22Rv1 (cell line): ENCODE measurements at regions not wholly inside any gene's neighbourhood (a gene's known extent, or its start where the extent isn't known, plus 50 kb on each side); places are given as distances from the start of the nearest gene placed in this dataset.

Source experiments
- H3K27ac ChIP-seq: fragments of 450-650 bp; 2 replicates; pipeline ENCODE4 v1.5.1; 2017
- ZFX ChIP-seq: fragments of 450-650 bp; IDR thresholded peaks from 2 replicates; pipeline ENCODE4 v1.6.1; 2017; ENCODE audit warnings: antibody characterized with exemption, borderline replicate concordance
- TF ChIP-seq, protein P1 (sequence below): fragments of 450-650 bp; IDR thresholded peaks from 2 replicates; pipeline ENCODE4 v1.5.1; 2017; ENCODE audit warnings: mild to moderate bottlenecking

DNA sequence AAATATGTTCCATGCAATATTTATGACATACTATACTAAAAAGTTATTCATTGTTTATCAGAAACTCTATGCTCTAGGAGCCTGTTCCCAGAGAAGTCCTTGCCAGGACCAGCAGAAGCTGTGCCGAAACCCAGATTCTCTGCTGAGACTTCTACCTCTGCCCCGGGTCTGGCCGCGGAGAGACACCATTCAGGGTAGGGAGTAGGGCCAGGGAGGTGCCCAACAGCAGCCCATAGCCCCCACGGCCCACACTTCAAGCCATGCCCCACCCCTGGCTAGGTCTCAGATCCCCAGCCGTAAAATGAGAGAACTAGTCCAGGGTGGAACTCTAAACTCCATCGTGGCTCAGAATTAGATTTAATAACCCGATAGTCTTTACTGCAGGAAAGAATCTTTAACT lies 102.9 kb downstream of the ZFP36L2 start:
- no peak overlapping the region for H3K27ac ChIP-seq
- TF ChIP-seq, protein P1, sequence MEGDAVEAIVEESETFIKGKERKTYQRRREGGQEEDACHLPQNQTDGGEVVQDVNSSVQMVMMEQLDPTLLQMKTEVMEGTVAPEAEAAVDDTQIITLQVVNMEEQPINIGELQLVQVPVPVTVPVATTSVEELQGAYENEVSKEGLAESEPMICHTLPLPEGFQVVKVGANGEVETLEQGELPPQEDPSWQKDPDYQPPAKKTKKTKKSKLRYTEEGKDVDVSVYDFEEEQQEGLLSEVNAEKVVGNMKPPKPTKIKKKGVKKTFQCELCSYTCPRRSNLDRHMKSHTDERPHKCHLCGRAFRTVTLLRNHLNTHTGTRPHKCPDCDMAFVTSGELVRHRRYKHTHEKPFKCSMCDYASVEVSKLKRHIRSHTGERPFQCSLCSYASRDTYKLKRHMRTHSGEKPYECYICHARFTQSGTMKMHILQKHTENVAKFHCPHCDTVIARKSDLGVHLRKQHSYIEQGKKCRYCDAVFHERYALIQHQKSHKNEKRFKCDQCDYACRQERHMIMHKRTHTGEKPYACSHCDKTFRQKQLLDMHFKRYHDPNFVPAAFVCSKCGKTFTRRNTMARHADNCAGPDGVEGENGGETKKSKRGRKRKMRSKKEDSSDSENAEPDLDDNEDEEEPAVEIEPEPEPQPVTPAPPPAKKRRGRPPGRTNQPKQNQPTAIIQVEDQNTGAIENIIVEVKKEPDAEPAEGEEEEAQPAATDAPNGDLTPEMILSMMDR = no peak
- TF ChIP-seq ZFX = no peak

DNA sequence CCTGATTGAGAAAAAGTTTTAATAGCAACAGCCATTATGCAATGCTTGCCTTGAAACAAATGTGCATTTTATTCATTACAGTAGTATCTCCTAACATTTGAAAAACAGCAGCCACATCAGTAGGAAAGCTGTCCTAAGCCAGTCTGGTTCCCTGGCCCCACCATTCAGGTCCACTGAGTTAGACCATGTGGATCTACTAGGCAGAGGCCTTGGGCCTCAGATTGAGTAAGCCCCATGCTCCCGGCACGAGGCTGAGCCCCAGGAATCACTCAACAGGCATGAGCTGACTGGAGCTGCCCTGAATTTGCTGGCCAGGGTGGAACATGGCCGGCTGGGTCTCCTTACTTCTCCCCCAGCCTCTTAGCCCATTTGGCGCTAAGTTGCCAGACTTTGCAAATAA lies 103.4 kb downstream of the ZFP36L2 start:
- H3K27ac ChIP-seq = no peak overlapping the region
- TF ChIP-seq, protein P1 = no peak
- TF ChIP-seq ZFX = no peak

DNA sequence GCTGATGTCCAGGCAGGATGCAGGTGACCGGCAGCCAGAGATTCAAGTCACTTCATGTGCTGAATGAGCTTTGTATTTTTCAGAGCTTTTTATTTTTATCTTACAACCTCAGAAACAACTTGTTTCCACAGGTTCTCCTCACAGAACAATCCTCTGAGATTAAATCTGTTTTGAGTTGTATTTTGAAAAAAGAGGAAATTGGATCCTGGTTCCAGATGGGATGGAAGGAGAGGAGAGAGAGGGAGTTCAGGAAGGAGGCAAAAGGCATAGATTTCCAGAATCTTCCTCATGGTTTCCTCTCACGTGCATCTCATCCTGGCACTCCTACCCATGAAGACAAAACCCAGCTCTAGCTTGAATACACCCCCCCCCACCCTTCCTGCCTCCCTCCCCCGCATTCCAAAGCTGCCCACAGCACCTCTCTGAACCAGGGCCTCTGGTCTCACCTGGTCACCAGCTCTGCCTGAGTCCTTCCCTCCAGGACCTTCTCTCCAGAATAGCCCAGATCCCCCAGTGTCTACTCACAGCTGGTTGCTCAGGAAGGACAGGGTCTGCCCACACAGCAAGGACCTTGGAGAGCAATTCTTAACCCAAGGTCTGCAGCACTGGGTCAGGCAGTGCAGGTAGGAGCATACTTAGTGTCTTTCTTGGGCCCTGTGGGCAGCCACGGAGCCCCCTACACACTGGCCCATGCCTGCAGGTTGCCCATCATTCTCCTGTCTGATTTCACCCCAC lies 104.7 kb downstream of the ZFP36L2 start:
- no peak overlapping the region for H3K27ac ChIP-seq
- no peak for TF ChIP-seq ZFX
- TF ChIP-seq, protein P1 = no peak

DNA sequence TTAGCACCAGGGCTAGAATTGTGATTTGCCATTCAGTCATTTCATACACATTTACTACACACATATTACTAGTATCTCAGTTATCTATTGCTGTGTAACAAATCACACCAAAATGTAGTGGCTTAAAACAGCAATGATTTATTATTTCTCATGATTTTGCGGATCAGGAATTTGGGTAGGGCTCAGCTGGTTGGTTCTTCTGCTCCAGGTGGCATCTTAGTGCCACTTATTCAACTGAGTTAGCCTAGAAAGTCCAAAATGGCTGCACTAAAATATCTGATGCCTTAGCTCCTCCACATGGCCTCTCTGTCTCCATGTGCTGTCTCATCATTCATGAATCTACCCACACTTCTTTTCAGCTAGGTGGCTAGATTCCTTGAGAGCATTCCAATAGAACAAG lies 107.1 kb downstream of the ZFP36L2 start:
- H3K27ac ChIP-seq = no peak overlapping the region
- TF ChIP-seq, protein P1 = no peak
- no peak for TF ChIP-seq ZFX

DNA sequence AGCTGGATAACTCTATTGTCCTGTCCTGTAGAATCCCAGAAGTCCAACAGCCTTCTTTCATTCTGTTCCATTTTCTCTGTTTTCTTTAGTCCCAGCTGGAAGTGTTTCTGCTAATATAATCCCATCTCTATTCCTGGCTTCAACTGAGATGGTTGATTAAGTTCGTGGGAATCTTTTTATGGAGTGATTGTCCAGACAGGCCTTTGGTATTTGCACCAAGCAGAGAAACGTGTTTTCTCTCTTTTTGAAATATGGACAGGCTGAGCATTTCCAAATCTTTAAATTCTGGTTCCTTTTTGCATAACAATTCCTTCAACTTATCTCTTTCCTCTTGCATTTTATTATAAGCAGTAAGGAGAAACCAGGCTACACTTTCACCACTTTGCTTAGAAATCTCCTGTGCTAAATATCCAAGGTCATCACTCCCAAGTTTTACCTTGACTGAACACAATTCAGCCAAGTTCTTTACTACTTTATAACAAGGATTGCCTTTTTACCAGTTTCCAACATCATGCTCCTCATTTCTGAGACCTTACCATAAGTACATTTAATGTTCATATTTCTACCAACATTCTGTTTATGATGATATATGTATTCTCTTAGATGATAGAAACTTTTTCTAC lies 108.8 kb downstream of the ZFP36L2 start:
- TF ChIP-seq, protein P1 = no peak
- TF ChIP-seq ZFX = no peak
- no peak overlapping the region for H3K27ac ChIP-seq

DNA sequence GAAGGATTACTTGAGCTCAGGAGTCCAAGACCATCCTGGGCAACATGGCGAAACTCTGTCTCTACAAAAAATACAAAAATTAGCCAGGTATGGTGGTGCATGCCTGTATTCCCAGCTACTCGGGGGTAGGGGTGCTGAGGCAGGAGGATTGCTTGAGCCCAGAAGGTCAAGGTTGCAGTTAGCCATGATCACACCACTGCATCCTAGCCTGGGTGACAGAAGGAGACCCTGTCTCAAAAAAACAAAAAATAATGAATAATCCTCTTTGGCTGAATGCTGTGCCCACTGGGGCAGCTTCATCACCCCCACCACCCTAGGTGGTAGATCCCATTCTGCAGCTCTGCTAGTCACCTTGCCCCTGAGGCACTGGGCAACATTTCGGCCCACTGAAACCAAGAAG lies 109.4 kb downstream of the ZFP36L2 start:
- TF ChIP-seq, protein P1 = no peak
- no peak for TF ChIP-seq ZFX
- no peak overlapping the region for H3K27ac ChIP-seq

DNA sequence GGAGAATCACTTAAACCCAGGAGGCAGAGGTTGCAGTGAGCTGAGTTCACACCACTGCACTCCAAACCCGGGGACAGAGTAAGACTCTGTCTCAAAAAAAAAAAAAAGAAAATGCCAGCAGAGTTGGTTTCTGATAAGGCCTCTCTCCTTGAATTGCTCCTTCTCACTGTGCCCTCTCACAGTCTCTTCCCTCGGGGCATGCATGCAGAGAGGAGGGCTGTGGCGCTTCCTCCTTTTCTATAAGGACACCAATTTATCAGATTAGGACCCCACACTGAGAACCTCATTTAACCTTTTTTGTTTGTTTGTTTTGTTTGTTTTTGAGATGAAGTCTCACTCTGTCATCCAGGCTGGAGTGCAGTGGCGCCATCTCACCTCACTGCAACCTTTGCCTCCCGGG lies 110.5 kb downstream of the ZFP36L2 start:
- TF ChIP-seq ZFX = no peak
- TF ChIP-seq, protein P1 = no peak
- H3K27ac ChIP-seq = no peak overlapping the region
